ENCODE measurements at regions not wholly inside any gene's neighbourhood (a gene's known extent, or its start where the extent isn't known, plus 50 kb on each side); places are given as distances from the start of the nearest gene placed in this dataset.

GRCh38 chr15:34644061-34644460, 60.6 kb upstream of the GOLGA8B start (continued):
- TF ChIP-seq MNT (conservative IDR thresholded peaks at IDR 0.05) = 0 out of 4 replicates have a peak, but pooled peaks of 1 of the 2 experiments have one; percentile 26
- TF ChIP-seq E2F8 (IDR thresholded peaks at IDR 0.05; ENCODE audit: low read depth, partially characterized antibody) = no peak
- TF ChIP-seq PHF8 (IDR thresholded peaks at IDR 0.05; ENCODE audit: borderline replicate concordance, low read length) = no peak
- TF ChIP-seq ZNF212 (CRISPR knock-in tag; IDR thresholded peaks at IDR 0.05) = no peak
- no peak for TF ChIP-seq ARNT (IDR thresholded peaks at IDR 0.05)
- peak; percentile 79 for TF ChIP-seq FOSL1 (tag; conservative IDR thresholded peaks at IDR 0.05)
- TF ChIP-seq CEBPG (CRISPR knock-in tag; IDR thresholded peaks at IDR 0.05) = no peak
- no peak for TF ChIP-seq CEBPG (tag; conservative IDR thresholded peaks at IDR 0.05 in 1 of 2, IDR thresholded peaks at IDR 0.05 in 1 of 2)
- no peak for TF ChIP-seq ASH1L (IDR thresholded peaks at IDR 0.05; ENCODE audit: borderline replicate concordance, low read depth, partially characterized antibody)
- TF ChIP-seq, protein P1, sequence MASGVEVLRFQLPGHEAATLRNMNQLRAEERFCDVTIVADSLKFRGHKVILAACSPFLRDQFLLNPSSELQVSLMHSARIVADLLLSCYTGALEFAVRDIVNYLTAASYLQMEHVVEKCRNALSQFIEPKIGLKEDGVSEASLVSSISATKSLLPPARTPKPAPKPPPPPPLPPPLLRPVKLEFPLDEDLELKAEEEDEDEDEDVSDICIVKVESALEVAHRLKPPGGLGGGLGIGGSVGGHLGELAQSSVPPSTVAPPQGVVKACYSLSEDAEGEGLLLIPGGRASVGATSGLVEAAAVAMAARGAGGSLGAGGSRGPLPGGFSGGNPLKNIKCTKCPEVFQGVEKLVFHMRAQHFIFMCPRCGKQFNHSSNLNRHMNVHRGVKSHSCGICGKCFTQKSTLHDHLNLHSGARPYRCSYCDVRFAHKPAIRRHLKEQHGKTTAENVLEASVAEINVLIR (CRISPR knock-in tag; IDR thresholded peaks at IDR 0.05) = no peak
- TF ChIP-seq, protein P2, sequence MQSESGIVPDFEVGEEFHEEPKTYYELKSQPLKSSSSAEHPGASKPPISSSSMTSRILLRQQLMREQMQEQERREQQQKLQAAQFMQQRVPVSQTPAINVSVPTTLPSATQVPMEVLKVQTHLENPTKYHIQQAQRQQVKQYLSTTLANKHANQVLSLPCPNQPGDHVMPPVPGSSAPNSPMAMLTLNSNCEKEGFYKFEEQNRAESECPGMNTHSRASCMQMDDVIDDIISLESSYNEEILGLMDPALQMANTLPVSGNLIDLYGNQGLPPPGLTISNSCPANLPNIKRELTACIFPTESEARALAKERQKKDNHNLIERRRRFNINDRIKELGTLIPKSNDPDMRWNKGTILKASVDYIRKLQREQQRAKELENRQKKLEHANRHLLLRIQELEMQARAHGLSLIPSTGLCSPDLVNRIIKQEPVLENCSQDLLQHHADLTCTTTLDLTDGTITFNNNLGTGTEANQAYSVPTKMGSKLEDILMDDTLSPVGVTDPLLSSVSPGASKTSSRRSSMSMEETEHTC (IDR thresholded peaks at IDR 0.05) = no peak
- peak; percentile 88 for TF ChIP-seq TRIM28 (IDR thresholded peaks at IDR 0.05)
- TF ChIP-seq ZNF347 (CRISPR knock-in tag; IDR thresholded peaks at IDR 0.05; ENCODE audit: low read depth) = no peak
- no peak for TF ChIP-seq ZNF282 (CRISPR knock-in tag; IDR thresholded peaks at IDR 0.05)
- TF ChIP-seq BMI1 (IDR thresholded peaks at IDR 0.05; ENCODE audit: low read length) = no peak
- peak; percentile 62 to 82 for TF ChIP-seq TRIM24 (IDR thresholded peaks at IDR 0.05)
- TF ChIP-seq TOE1 (IDR thresholded peaks at IDR 0.05; ENCODE audit: borderline replicate concordance) = no peak
- no peak for TF ChIP-seq TOE1 (CRISPR knock-in tag; IDR thresholded peaks at IDR 0.05; ENCODE audit: borderline replicate concordance, low read depth)
- no peak for TF ChIP-seq NR1H2 (CRISPR knock-in tag; IDR thresholded peaks at IDR 0.05)
- no peak for TF ChIP-seq LCOR (CRISPR knock-in tag; IDR thresholded peaks at IDR 0.05)
- no peak for TF ChIP-seq ZNF57 (CRISPR knock-in tag; IDR thresholded peaks at IDR 0.05)
- TF ChIP-seq, protein P3, sequence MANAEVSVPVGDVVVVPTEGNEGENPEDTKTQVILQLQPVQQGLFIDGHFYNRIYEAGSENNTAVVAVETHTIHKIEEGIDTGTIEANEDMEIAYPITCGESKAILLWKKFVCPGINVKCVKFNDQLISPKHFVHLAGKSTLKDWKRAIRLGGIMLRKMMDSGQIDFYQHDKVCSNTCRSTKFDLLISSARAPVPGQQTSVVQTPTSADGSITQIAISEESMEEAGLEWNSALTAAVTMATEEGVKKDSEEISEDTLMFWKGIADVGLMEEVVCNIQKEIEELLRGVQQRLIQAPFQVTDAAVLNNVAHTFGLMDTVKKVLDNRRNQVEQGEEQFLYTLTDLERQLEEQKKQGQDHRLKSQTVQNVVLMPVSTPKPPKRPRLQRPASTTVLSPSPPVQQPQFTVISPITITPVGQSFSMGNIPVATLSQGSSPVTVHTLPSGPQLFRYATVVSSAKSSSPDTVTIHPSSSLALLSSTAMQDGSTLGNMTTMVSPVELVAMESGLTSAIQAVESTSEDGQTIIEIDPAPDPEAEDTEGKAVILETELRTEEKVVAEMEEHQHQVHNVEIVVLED (CRISPR knock-in tag; IDR thresholded peaks at IDR 0.05) = no peak
